ENCODE measurements at regions not wholly inside any gene's neighbourhood (a gene's known extent, or its start where the extent isn't known, plus 50 kb on each side); places are given as distances from the start of the nearest gene placed in this dataset.

DNA sequence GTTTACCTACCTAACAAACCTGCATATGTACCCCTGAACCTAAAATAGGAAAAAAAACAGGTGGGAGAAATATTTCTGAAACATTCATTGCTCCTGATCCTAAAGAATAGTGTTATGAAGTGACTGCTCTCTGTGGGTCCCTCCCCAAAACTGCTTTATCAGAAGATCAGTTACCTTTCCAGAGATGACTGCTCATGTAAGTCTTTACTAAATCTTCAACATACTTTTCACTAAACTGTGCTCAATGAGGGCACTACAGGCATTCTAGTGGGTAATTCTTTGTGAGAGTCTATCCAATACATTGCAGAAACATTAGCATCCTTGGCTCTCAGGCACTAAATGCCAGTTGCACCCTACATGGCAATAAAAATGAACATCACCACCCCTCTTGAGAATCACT lies 189.3 kb upstream of the STK17B start:
- H3K4ac ChIP-seq (ENCODE audit: low read depth, low read length) = no peak overlapping the region
- Mint-ChIP-seq H3K36me3 (ENCODE audit: insufficient read depth in 1 of 3, low read depth in 3 of 3) (no peaks in the 10 kb centered on the region), H3K9me3 (no peaks in the 10 kb centered on the region), H3K27me3 (ENCODE audit: low read depth) (peaks cover 31% of the 10 kb centered on the region), H3K4me3 (no peak overlapping the region), H3K4me1 (peaks cover 2 to 4% of the 10 kb centered on the region in 2 experiments), H3K27ac (no peak overlapping the region)
- H2AK5ac ChIP-seq (ENCODE audit: insufficient read length, low read length) = no peak overlapping the region
- H2BK12ac ChIP-seq (ENCODE audit: insufficient read length, low read depth, low read length) = no peak overlapping the region
- H2AFZ ChIP-seq (ENCODE audit: low read length) = no peak overlapping the region
- no peak overlapping the region for H3K18ac ChIP-seq (ENCODE audit: insufficient read length, low read depth, low read length)
- no peak overlapping the region for H3K56ac ChIP-seq (ENCODE audit: insufficient read length, low read depth, low read length)
- H2BK5ac ChIP-seq (ENCODE audit: insufficient read length, low read length) = no peak overlapping the region
- H4K8ac ChIP-seq (replicated peaks; ENCODE audit: insufficient read length, low read depth, low read length) = no peak overlapping the region
- H3T11ph ChIP-seq (ENCODE audit: low read length) = no peak overlapping the region
- no peak overlapping the region for H2BK120ac ChIP-seq (ENCODE audit: low read depth, low read length, poor library complexity, severe bottlenecking)
- no peak overlapping the region for H4K91ac ChIP-seq (ENCODE audit: insufficient read length, low read depth, low read length)
- no peak overlapping the region for H3K9ac ChIP-seq (ENCODE audit: extremely low read depth, insufficient read length, low read length)
- H3K9me3 ChIP-seq (ENCODE audit: control insufficient read depth, low read depth, low read length) = no peaks in the 10 kb centered on the region
- H3K79me1 ChIP-seq (ENCODE audit: insufficient read depth, low read depth, low read length, poor library complexity, severe bottlenecking) = no peaks in the 10 kb centered on the region
- H3K27me3 ChIP-seq (ENCODE audit: insufficient read depth, low read length) = peaks cover under 1% of the 10 kb centered on the region; the same call in 1 of the 2 replicates
- TF ChIP-seq, protein P1, sequence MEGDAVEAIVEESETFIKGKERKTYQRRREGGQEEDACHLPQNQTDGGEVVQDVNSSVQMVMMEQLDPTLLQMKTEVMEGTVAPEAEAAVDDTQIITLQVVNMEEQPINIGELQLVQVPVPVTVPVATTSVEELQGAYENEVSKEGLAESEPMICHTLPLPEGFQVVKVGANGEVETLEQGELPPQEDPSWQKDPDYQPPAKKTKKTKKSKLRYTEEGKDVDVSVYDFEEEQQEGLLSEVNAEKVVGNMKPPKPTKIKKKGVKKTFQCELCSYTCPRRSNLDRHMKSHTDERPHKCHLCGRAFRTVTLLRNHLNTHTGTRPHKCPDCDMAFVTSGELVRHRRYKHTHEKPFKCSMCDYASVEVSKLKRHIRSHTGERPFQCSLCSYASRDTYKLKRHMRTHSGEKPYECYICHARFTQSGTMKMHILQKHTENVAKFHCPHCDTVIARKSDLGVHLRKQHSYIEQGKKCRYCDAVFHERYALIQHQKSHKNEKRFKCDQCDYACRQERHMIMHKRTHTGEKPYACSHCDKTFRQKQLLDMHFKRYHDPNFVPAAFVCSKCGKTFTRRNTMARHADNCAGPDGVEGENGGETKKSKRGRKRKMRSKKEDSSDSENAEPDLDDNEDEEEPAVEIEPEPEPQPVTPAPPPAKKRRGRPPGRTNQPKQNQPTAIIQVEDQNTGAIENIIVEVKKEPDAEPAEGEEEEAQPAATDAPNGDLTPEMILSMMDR (conservative IDR thresholded peaks at IDR 0.05) = no peak
- no peak overlapping the region for H2BK15ac ChIP-seq (ENCODE audit: low read depth, low read length)
- H4K5ac ChIP-seq (ENCODE audit: insufficient read length, low read depth, low read length) = no peak overlapping the region
- no peak overlapping the region for H2BK20ac ChIP-seq (ENCODE audit: low read depth, low read length, poor library complexity, severe bottlenecking)
- H3K79me2 ChIP-seq (ENCODE audit: insufficient read depth, low read length) = no peaks in the 10 kb centered on the region
- H3K4me2 ChIP-seq (ENCODE audit: insufficient read depth, insufficient read length, low read length) = no peak overlapping the region
- H3K14ac ChIP-seq (ENCODE audit: insufficient read depth, low read length) = no peak overlapping the region
- no peak for DNase-seq
- no peak overlapping the region for H3K27ac ChIP-seq (ENCODE audit: insufficient read length, low read depth, low read length)
- H3K4me1 ChIP-seq (ENCODE audit: insufficient read depth, low read length) = no peaks in the 10 kb centered on the region
- H3K23ac ChIP-seq (ENCODE audit: insufficient read length, low read depth, low read length) = no peak overlapping the region
- H3K23me2 ChIP-seq (ENCODE audit: insufficient read length, low read depth, low read length, poor library complexity, severe bottlenecking) = no peaks in the 10 kb centered on the region
- no peaks in the 10 kb centered on the region for H4K20me1 ChIP-seq (ENCODE audit: control insufficient read depth, insufficient read depth, insufficient read length)

Data from H9 (cell line).